Karpas-422 (cell line): ENCODE measurements at regions not wholly inside any gene's neighbourhood (a gene's known extent, or its start where the extent isn't known, plus 50 kb on each side); places are given as distances from the start of the nearest gene placed in this dataset.

ENCODE experiments used
- DNase-seq: peaks from one replicate; pipeline ENCODE4 v3.0.0-alpha.2; 2015
- H2AFZ ChIP-seq: fragments of 200-600 bp; sonication (generic); 2 replicates; pipeline ENCODE4 v1.6.1; 2014; ENCODE audit warnings: antibody characterized with exemption, low read length, mixed read lengths
- H3K27ac ChIP-seq: fragments of 200-600 bp; sonication (generic); 2 replicates; pipeline ENCODE4 v1.5.1; 2014; ENCODE audit warnings: mild to moderate bottlenecking, low read length, moderate library complexity
- H3K27me3 ChIP-seq: fragments of 200-600 bp; sonication (generic); 2 replicates; pipeline ENCODE4 v1.6.1; 2014; ENCODE audit warnings: low read length, mixed read lengths
- H3K36me3 ChIP-seq: fragments of 200-600 bp; sonication (generic); 2 replicates; pipeline ENCODE4 v1.6.1; 2014; ENCODE audit warnings: low read length, mixed read lengths; ENCODE audit not compliant: insufficient read depth
- H3K4me1 ChIP-seq: fragments of 200-600 bp; sonication (generic); 2 replicates; pipeline ENCODE4 v1.6.1; 2014; ENCODE audit warnings: mild to moderate bottlenecking, low read length, mixed read lengths
- H3K4me2 ChIP-seq: fragments of 200-600 bp; sonication (generic); 2 replicates; pipeline ENCODE4 v1.6.1; 2014; ENCODE audit warnings: low read length, low read depth, mild to moderate bottlenecking; ENCODE audit not compliant: poor library complexity, severe bottlenecking
- H3K4me3 ChIP-seq: fragments of 200-600 bp; sonication (generic); 2 replicates; pipeline ENCODE4 v1.5.1; 2014; ENCODE audit warnings: mild to moderate bottlenecking, antibody characterized with exemption, low read length, mixed read lengths
- H3K79me2 ChIP-seq: fragments of 200-600 bp; sonication (generic); 2 replicates; pipeline ENCODE4 v1.6.1; 2014; ENCODE audit warnings: mild to moderate bottlenecking, low read length, mixed read lengths
- H3K9ac ChIP-seq: fragments of 200-600 bp; sonication (generic); 2 replicates; pipeline ENCODE4 v1.6.0; 2014; ENCODE audit warnings: low read length
- H3K9me2 ChIP-seq: fragments of 200-600 bp; sonication (generic), shearing (Covaris generic); replicated peaks from 2 replicates; pipeline ENCODE4 v1.6.0; 2014; ENCODE audit warnings: mild to moderate bottlenecking, low read length, moderate library complexity; ENCODE audit not compliant: insufficient read depth
- H3K9me3 ChIP-seq: fragments of 300-700, 200-600 bp; sonication (generic); 2 replicates; pipeline ENCODE4 v1.6.1; 2014; ENCODE audit warnings: low read length, mixed read lengths
- H4K20me1 ChIP-seq: fragments of 200-600 bp; sonication (generic); 2 replicates; pipeline ENCODE4 v1.6.1; 2014; ENCODE audit warnings: mild to moderate bottlenecking, antibody characterized with exemption, low read length, low read depth; ENCODE audit not compliant: insufficient read depth

DNA sequence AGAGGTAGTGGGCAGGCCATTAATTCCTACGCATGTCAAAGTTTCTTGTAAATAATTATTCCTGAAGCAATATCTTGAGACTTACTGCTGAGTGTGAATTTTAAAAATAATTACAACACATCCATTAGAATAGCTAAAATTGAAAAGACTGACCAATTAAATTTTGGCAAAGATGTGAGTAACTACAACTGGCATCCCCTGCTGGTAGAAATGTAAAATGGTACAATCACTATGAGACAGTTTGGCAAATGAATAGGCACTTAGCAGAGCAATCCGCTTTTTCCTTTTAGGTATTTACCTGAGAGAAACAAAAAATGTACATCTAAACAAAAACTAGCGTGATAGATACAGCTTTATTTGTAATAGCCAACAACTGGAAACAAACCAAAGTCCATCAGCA lies 798.9 kb downstream of the BRINP3 start:
- H2AFZ ChIP-seq: no peak overlapping the region
- H3K4me2 ChIP-seq: no peak overlapping the region
- H3K27me3 ChIP-seq: no peaks in the 10 kb centered on the region
- H3K9me3 ChIP-seq: peaks cover 21% of the 10 kb centered on the region
- no peak overlapping the region for H3K27ac ChIP-seq
- H3K9ac ChIP-seq: no peak overlapping the region
- no peaks in the 10 kb centered on the region for H3K79me2 ChIP-seq
- no peaks in the 10 kb centered on the region for H3K9me2 ChIP-seq
- DNase-seq: no peak
- no peaks in the 10 kb centered on the region for H3K4me1 ChIP-seq
- no peak overlapping the region for H3K4me3 ChIP-seq
- no peaks in the 10 kb centered on the region for H4K20me1 ChIP-seq
- no peaks in the 10 kb centered on the region for H3K36me3 ChIP-seq

DNA sequence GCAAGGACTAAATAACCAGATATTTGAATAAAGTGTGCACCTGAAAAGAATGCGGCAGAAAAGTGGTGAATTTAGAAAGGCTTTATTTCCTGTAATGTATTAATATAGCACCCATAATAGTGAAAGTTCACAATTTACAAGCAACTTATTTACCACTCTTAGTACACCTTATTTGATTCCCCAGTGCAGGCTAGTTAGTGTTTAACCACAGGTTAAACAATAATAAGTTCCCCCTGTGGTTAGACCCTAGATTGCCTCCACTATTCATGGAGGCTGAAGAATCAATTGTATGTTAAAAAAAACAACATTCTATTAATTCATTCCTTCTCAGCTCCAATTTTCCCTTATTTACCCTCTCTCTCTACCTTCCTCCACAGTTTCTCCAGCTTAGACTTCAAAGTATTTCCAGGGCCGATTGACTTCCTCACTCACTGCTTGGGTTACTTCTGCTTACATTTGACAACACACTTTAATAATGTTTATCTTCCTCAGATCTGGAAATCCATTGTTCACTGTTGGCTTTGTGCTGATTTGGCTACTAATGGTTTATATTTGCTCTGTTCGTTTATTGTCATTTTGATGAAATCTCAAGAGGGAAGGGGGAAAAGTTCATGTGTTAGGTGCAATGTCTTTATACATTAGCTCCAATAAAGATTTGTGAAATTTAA lies 796.3 kb downstream of the BRINP3 start:
- Histone ChIP-seq H3K79me2 (no peaks in the 10 kb centered on the region), H3K9me2 (no peaks in the 10 kb centered on the region), H3K4me2 (no peak overlapping the region), H3K9me3 (peaks cover 21% of the 10 kb centered on the region), H3K9ac (no peak overlapping the region), H3K36me3 (no peaks in the 10 kb centered on the region), H3K4me3 (no peak overlapping the region), H3K27ac (no peak overlapping the region), H3K4me1 (no peaks in the 10 kb centered on the region), H2AFZ (no peak overlapping the region), H3K27me3 (no peaks in the 10 kb centered on the region), H4K20me1 (no peaks in the 10 kb centered on the region)
- no peak for DNase-seq

DNA sequence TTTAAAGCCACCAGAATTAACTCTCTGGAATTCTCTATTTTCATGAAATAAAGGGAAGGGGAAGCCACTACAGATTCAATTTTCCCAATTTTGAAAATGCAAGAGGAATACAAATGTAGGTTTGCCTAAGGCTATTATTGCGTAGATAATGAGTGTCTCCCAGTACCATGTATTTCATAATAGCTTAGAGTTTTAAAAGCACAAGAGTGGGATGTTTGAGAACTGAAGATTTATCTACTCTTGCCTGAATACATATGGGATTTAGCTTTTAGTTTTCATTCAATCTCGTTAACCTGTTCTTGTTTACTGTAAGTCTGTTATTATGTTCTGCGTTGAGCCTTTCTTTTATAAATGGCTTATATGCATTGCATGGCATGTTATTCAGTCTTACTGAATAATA lies 795.1 kb downstream of the BRINP3 start:
- Histone ChIP-seq H4K20me1 (no peaks in the 10 kb centered on the region), H3K9ac (no peak overlapping the region), H3K27ac (no peak overlapping the region), H3K9me3 (peaks cover 15% of the 10 kb centered on the region), H2AFZ (no peak overlapping the region), H3K4me3 (no peak overlapping the region), H3K4me1 (no peaks in the 10 kb centered on the region), H3K79me2 (no peaks in the 10 kb centered on the region), H3K9me2 (no peaks in the 10 kb centered on the region), H3K36me3 (no peaks in the 10 kb centered on the region), H3K27me3 (no peaks in the 10 kb centered on the region), H3K4me2 (no peak overlapping the region)
- DNase-seq: no peak

DNA sequence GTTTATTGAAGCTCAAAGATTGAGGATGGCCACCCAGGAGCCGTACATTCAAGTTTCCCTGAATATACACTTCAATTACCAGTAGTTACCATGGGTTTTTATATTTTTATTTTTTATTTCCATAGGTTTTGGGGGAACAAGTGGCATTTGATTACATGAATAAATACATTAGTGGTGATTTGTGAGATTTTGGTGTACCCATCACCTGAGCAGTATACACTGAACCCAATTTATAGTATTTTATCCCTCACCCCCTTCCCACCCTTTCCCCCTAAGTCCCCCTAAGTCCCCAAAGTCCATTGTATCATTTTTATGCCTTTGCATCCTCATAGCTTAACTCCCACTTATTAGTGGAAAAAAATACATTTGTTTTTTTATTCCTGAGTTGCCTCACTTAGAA lies 791.4 kb downstream of the BRINP3 start:
- Histone ChIP-seq H3K27ac (no peak overlapping the region), H3K9me2 (no peaks in the 10 kb centered on the region), H3K4me3 (no peak overlapping the region), H3K9ac (no peak overlapping the region), H3K9me3 (peaks cover 21% of the 10 kb centered on the region), H3K4me1 (no peaks in the 10 kb centered on the region), H3K36me3 (no peaks in the 10 kb centered on the region), H3K4me2 (no peak overlapping the region), H2AFZ (no peak overlapping the region), H3K79me2 (no peaks in the 10 kb centered on the region), H4K20me1 (no peaks in the 10 kb centered on the region), H3K27me3 (no peaks in the 10 kb centered on the region)
- DNase-seq: no peak

DNA sequence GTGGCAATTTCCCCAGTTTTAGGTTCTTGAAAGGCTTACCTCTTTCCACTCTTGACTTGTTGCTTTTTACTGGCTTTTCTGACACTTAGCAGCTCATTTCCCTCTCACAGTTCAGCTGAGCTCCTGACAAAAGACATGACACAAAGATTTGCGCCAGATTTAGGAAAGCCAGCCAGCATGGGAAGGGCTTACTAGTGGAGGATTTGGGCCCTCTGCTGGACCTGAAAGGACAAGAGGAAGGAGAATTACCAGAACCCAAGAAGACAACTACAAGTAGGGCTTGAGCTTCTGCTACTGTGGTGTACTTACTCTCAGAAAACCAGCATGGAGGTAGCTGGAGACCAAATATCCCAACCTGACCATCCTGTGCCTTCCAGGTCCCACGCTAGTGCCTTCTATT lies 784.5 kb downstream of the BRINP3 start:
- H4K20me1 ChIP-seq: no peaks in the 10 kb centered on the region
- H3K9ac ChIP-seq: no peak overlapping the region
- H3K4me3 ChIP-seq: no peak overlapping the region
- peaks cover 19% of the 10 kb centered on the region for H3K9me3 ChIP-seq
- no peaks in the 10 kb centered on the region for H3K27me3 ChIP-seq
- H2AFZ ChIP-seq: no peak overlapping the region
- no peaks in the 10 kb centered on the region for H3K4me1 ChIP-seq
- no peaks in the 10 kb centered on the region for H3K79me2 ChIP-seq
- H3K36me3 ChIP-seq: no peaks in the 10 kb centered on the region
- DNase-seq: no peak
- no peak overlapping the region for H3K27ac ChIP-seq
- H3K9me2 ChIP-seq: no peaks in the 10 kb centered on the region
- H3K4me2 ChIP-seq: no peak overlapping the region

DNA sequence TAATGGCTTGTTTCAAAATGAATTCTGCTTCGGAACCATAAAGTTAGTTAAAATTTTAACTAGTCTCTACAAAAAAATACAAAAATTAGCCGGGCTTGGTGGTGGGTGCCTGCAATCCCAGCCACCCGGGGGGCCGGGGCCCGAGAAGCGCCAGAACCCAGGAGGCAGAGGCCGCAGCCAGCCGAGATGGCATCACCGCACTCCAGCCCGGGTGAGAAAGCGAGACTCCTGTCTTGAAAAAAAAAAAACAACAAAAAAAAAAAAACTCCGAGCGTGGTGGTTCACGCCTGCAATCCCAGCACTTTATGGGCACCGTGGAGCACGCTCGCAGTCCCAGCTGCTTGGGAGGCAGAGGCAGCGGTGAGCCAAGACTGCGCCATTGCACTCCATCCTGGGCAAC lies 781.4 kb downstream of the BRINP3 start:
- Histone ChIP-seq H3K4me2 (no peak overlapping the region), H3K9me3 (peaks cover 15% of the 10 kb centered on the region), H3K9ac (no peak overlapping the region), H3K9me2 (no peaks in the 10 kb centered on the region), H3K27ac (no peak overlapping the region), H3K36me3 (no peaks in the 10 kb centered on the region), H3K4me1 (no peaks in the 10 kb centered on the region), H3K4me3 (no peak overlapping the region), H4K20me1 (no peaks in the 10 kb centered on the region), H2AFZ (no peak overlapping the region), H3K27me3 (no peaks in the 10 kb centered on the region), H3K79me2 (no peaks in the 10 kb centered on the region)
- DNase-seq: no peak

DNA sequence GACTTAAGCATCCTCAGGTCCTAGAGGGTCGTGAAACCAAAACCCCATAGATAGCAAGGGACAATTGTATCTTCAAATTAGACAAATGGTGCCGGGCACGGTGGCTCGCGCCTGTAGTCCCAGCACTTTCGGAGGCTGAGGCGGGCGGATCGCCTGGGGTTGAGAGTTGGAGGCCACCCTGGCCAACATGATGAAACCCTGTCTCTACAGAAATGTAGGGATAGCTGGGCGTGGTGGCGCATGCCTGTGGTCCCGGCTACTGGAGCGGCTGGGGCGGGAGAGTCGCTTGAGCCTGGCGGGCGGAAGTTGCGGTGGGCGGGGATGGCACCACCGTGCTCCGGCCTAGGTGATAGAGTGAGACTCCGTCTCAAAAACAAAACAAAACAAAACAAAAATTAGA lies 780.6 kb downstream of the BRINP3 start:
- Histone ChIP-seq H3K4me3 (no peak overlapping the region), H3K4me1 (no peaks in the 10 kb centered on the region)

DNA sequence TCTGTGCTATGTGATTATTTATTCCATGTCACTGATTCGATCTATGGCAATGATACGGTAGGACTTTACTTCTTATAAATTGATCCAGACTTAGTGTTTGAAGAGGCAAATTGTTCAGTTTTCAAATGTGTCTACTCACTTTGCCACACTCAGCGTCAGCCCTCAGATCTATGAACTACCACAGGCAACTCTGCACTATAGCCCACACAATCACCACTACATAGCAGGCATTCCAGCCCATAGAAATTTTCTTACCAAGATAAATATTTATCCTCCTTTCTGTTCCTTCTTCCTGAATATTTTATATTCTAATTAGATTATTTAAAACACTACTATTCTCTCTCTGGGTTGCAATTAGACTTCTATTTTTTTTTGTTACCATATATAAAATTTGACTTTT lies 776.1 kb downstream of the BRINP3 start:
- Histone ChIP-seq H3K9me2 (no peaks in the 10 kb centered on the region), H3K9me3 (peaks cover 17% of the 10 kb centered on the region; the same call in 1 of the 2 replicates), H3K79me2 (no peaks in the 10 kb centered on the region), H3K4me1 (no peaks in the 10 kb centered on the region), H3K36me3 (no peaks in the 10 kb centered on the region), H3K9ac (no peak overlapping the region), H4K20me1 (no peaks in the 10 kb centered on the region), H3K27ac (no peak overlapping the region), H3K27me3 (no peaks in the 10 kb centered on the region), H3K4me3 (no peak overlapping the region), H3K4me2 (no peak overlapping the region), H2AFZ (no peak overlapping the region)
- DNase-seq: no peak

More for the DNA sequence above, 780.6 kb downstream of the BRINP3 start:
- Histone ChIP-seq H3K36me3 (no peaks in the 10 kb centered on the region), H3K9me2 (no peaks in the 10 kb centered on the region), H2AFZ (no peak overlapping the region), H3K79me2 (no peaks in the 10 kb centered on the region), H3K27me3 (no peaks in the 10 kb centered on the region), H3K27ac (no peak overlapping the region), H3K4me2 (no peak overlapping the region), H3K9me3 (peaks cover 17% of the 10 kb centered on the region), H4K20me1 (no peaks in the 10 kb centered on the region), H3K9ac (no peak overlapping the region)
- DNase-seq: no peak

DNA sequence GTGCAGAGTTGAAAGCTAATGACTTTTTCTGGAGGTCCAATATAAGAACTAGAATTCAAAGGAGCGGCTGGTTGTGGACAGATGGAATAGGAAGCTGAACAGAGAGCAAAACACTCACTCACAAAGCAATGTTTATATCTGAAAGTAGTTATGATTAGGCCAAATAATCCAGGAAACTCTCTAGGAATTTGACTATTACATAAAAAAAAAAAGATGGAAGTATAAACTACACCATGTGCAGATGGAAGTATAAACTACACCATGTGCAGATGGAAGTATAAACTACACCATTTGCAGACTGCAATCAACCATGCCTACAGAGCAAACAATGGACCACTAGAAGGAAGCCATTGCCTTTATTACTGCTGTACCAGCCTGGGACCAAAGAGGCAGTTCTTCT lies 771.1 kb downstream of the BRINP3 start:
- Histone ChIP-seq H3K79me2 (no peaks in the 10 kb centered on the region), H3K27ac (no peak overlapping the region), H3K27me3 (no peaks in the 10 kb centered on the region), H3K36me3 (no peaks in the 10 kb centered on the region), H3K9me2 (no peaks in the 10 kb centered on the region), H3K4me1 (no peaks in the 10 kb centered on the region), H3K9me3 (peaks cover 36% of the 10 kb centered on the region), H3K4me2 (no peak overlapping the region), H4K20me1 (no peaks in the 10 kb centered on the region), H3K9ac (no peak overlapping the region), H2AFZ (no peak overlapping the region), H3K4me3 (no peak overlapping the region)
- no peak for DNase-seq
